ENCODE measurements at regions not wholly inside any gene's neighbourhood (a gene's known extent, or its start where the extent isn't known, plus 50 kb on each side); places are given as distances from the start of the nearest gene placed in this dataset.

DNA sequence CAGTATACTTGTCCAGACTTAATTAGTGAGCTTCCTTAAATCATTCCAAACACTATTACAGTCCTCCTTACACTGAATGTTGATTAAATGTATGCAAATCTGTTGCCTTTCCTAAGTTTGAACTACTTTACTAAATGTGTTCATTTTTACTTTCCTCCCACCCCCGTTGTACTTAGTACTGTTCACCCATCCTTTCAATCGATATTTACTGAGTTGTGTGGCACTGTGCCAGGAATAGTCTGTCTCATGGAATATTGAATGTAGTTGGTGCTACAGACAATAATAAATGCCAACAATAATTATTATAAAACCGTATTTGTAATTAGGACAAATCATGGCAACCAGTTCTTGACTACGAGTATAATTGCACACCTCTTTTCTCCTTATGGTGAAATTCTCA is 335.7 kb downstream of the GPR37 start:
- ChIA-PET CTCF (no interaction called here), POLR2A (no interaction called here)
- H3K36me3 Mint-ChIP-seq, result no peaks in the 10 kb centered on the region
- H3K9me3 Mint-ChIP-seq, result peaks cover 0 to 3% (median 0%) of the 10 kb centered on the region in 3 donors
- Histone ChIP-seq H3K27me3 (replicated peaks in 1 of 2; ENCODE audit: control insufficient read depth in 2 of 2, extremely low read depth in 1 of 2, insufficient read depth in 2 of 2, low read length in 1 of 2) (no peaks in the 10 kb centered on the region), H3K27ac (ENCODE audit: low read length) (no peak overlapping the region), H3K4me1 (ENCODE audit: control insufficient read depth in 1 of 2, extremely low read depth in 1 of 2, insufficient read depth in 2 of 2, low read length in 2 of 2) (no peaks in the 10 kb centered on the region), H3K4me3 (ENCODE audit: control insufficient read depth in 1 of 2, extremely low read depth in 1 of 2, low read length in 1 of 2) (no peak overlapping the region), H3K9me3 (no peaks in the 10 kb centered on the region), H3K36me3 (ENCODE audit: control insufficient read depth in 2 of 2, extremely low read depth in 1 of 2, insufficient read depth in 1 of 2, low read length in 1 of 2) (no peaks in the 10 kb centered on the region)
- ATAC-seq (replicated peaks in 1 of 4) (no peak), DNase-seq (no peak)
- H3K27ac Mint-ChIP-seq, result no peak overlapping the region
- H3K4me3 Mint-ChIP-seq, result no peak overlapping the region
- no peaks in the 10 kb centered on the region for H3K4me1 Mint-ChIP-seq
- no peaks in the 10 kb centered on the region for H3K27me3 Mint-ChIP-seq
- WGBS (ENCODE audit: insufficient coverage), result no CpG with 5 or more reads among the region's 4 CpGs

DNA sequence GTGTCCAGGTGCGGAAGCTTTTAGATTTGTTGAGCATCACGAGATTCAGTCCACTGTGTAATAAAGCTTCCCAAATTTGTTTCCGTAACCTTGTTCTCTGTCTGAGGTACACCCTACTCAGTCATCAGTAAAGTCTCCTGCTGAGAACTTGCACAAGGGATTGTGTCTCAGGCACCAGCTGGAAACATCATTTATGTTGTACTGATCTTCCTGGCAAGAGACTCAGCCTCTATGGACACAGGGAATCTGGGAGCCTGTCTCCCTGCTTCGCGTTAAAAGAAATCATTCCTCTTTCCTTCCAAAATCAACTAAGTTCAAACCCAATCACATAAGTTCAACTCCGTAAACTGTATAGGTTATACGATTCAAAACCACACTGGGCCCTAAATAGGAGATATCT is 336.8 kb downstream of the GPR37 start:
- ChIA-PET POLR2A (no interaction called here), CTCF (no interaction called here)
- Histone ChIP-seq H3K36me3 (ENCODE audit: control insufficient read depth in 2 of 2, extremely low read depth in 1 of 2, insufficient read depth in 1 of 2, low read length in 1 of 2) (no peaks in the 10 kb centered on the region), H3K27me3 (replicated peaks in 1 of 2; ENCODE audit: control insufficient read depth in 2 of 2, extremely low read depth in 1 of 2, insufficient read depth in 2 of 2, low read length in 1 of 2) (no peaks in the 10 kb centered on the region), H3K4me1 (ENCODE audit: control insufficient read depth in 1 of 2, extremely low read depth in 1 of 2, insufficient read depth in 2 of 2, low read length in 2 of 2) (no peaks in the 10 kb centered on the region), H3K9me3 (no peaks in the 10 kb centered on the region), H3K27ac (ENCODE audit: low read length) (no peak overlapping the region), H3K4me3 (ENCODE audit: control insufficient read depth in 1 of 2, extremely low read depth in 1 of 2, low read length in 1 of 2) (no peak overlapping the region)
- H3K27ac Mint-ChIP-seq, result no peak overlapping the region
- 67% methylated on average over 4 of the region's 7 CpGs for WGBS (ENCODE audit: insufficient coverage)
- DNase-seq (no peak), ATAC-seq (replicated peaks in 1 of 4) (no peak)
- no peaks in the 10 kb centered on the region for H3K27me3 Mint-ChIP-seq
- no peak overlapping the region for H3K4me3 Mint-ChIP-seq
- no peaks in the 10 kb centered on the region for H3K36me3 Mint-ChIP-seq
- H3K9me3 Mint-ChIP-seq, result peaks cover 0 to 3% (median 0%) of the 10 kb centered on the region in 3 donors
- no peaks in the 10 kb centered on the region for H3K4me1 Mint-ChIP-seq

DNA sequence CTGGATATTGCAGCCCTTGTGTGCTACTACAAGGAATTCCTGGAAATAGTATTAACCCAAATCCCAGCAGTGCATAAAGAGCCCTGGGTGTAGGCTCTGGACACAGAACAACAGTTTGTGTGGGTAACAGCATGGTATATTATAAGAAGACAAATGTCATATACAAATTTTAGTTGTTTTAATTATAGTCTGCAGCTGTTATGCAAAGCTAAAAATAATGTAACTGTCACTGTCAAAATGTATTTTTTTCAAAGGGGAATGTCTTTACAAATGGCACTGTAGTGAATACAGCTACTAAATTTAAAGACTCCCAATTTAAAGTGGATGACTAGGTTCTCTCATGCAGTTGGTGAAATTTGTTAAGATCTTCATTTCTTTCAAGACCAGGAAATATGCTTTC is 339.0 kb downstream of the GPR37 start:
- Mint-ChIP-seq H3K4me3 (no peak overlapping the region), H3K36me3 (no peaks in the 10 kb centered on the region), H3K27ac (no peak overlapping the region), H3K9me3 (peaks cover 0 to 3% (median 0%) of the 10 kb centered on the region in 3 donors), H3K4me1 (no peaks in the 10 kb centered on the region), H3K27me3 (no peaks in the 10 kb centered on the region)
- H3K27me3 ChIP-seq (replicated peaks in 1 of 2; ENCODE audit: control insufficient read depth in 2 of 2, extremely low read depth in 1 of 2, insufficient read depth in 2 of 2, low read length in 1 of 2), result no peaks in the 10 kb centered on the region
- ChIA-PET POLR2A (no interaction called here), CTCF (no interaction called here)
- no peak overlapping the region for H3K4me3 ChIP-seq (ENCODE audit: control insufficient read depth in 1 of 2, extremely low read depth in 1 of 2, low read length in 1 of 2)
- H3K9me3 ChIP-seq, result no peaks in the 10 kb centered on the region
- DNase-seq, result no peak
- ATAC-seq (replicated peaks in 1 of 4), result no peak
- no peaks in the 10 kb centered on the region for H3K36me3 ChIP-seq (ENCODE audit: control insufficient read depth in 2 of 2, extremely low read depth in 1 of 2, insufficient read depth in 1 of 2, low read length in 1 of 2)
- no peaks in the 10 kb centered on the region for H3K4me1 ChIP-seq (ENCODE audit: control insufficient read depth in 1 of 2, extremely low read depth in 1 of 2, insufficient read depth in 2 of 2, low read length in 2 of 2)
- no peak overlapping the region for H3K27ac ChIP-seq (ENCODE audit: low read length)

DNA sequence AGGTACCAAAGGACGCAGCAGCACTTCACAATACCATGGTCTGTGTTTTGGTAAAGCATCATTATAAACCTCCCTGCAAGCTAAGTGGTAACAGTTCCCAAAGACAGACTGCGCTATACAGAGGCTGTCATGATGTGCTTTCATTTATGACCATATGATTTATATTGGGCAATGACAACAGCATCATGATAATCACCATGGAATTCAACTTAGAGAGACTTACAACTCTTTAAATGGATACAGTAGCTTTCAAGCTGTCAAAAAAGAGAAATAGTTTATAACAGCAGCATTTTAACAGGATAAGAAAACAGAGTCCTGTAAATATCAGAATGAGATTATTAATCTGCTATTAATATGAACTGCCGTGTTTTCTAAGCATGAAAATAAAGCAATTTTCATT is 341.7 kb downstream of the GPR37 start:
- no peaks in the 10 kb centered on the region for H3K36me3 Mint-ChIP-seq
- H3K9me3 Mint-ChIP-seq, result peaks cover under 1 to 3% (median 2%) of the 10 kb centered on the region in 3 donors
- Histone ChIP-seq H3K9me3 (no peaks in the 10 kb centered on the region), H3K36me3 (ENCODE audit: control insufficient read depth in 2 of 2, extremely low read depth in 1 of 2, insufficient read depth in 1 of 2, low read length in 1 of 2) (no peaks in the 10 kb centered on the region), H3K4me1 (ENCODE audit: control insufficient read depth in 1 of 2, extremely low read depth in 1 of 2, insufficient read depth in 2 of 2, low read length in 2 of 2) (no peaks in the 10 kb centered on the region), H3K4me3 (ENCODE audit: control insufficient read depth in 1 of 2, extremely low read depth in 1 of 2, low read length in 1 of 2) (no peak overlapping the region), H3K27me3 (replicated peaks in 1 of 2; ENCODE audit: control insufficient read depth in 2 of 2, extremely low read depth in 1 of 2, insufficient read depth in 2 of 2, low read length in 1 of 2) (no peaks in the 10 kb centered on the region), H3K27ac (ENCODE audit: low read length) (no peak overlapping the region)
- no peak overlapping the region for H3K27ac Mint-ChIP-seq
- CTCF ChIA-PET, result no interaction called here
- ATAC-seq (replicated peaks in 1 of 4) (no peak), DNase-seq (no peak)
- H3K4me1 Mint-ChIP-seq, result no peaks in the 10 kb centered on the region
- no CpG with 5 or more reads among the region's 3 CpGs for WGBS (ENCODE audit: insufficient coverage)
- H3K27me3 Mint-ChIP-seq, result no peaks in the 10 kb centered on the region
- POLR2A ChIA-PET, result no interaction called here
- no peak overlapping the region for H3K4me3 Mint-ChIP-seq

DNA sequence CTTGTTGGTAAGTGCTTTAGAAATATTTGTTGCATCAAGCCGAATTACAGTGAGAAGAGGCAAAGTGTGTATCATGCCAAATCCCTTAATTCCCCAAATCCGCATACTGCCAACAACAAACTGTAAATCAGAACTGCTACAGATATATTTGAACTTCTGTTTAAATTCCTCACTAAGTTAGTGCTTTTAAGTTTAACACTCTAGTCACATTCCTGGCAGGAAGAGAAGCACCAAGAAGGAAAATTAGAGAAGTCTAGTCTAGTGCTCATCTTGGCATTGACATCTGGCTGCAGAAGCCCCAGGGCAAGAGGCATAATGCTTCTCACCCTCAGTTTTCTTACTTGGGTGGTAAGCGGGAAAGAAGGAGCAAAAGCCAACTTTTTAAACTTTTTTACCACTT is 343.5 kb downstream of the GPR37 start:
- ATAC-seq (replicated peaks in 1 of 4), result no peak
- ChIA-PET CTCF (no interaction called here), POLR2A (no interaction called here)
- no peak overlapping the region for H3K27ac ChIP-seq (ENCODE audit: low read length)
- H3K4me1 ChIP-seq (ENCODE audit: control insufficient read depth in 1 of 2, extremely low read depth in 1 of 2, insufficient read depth in 2 of 2, low read length in 2 of 2), result no peaks in the 10 kb centered on the region
- Mint-ChIP-seq H3K36me3 (no peaks in the 10 kb centered on the region), H3K27me3 (no peaks in the 10 kb centered on the region), H3K4me1 (no peaks in the 10 kb centered on the region), H3K4me3 (no peak overlapping the region), H3K9me3 (peaks cover 2 to 3% (median 3%) of the 10 kb centered on the region in 3 donors), H3K27ac (no peak overlapping the region)
- no peak overlapping the region for H3K4me3 ChIP-seq (ENCODE audit: control insufficient read depth in 1 of 2, extremely low read depth in 1 of 2, low read length in 1 of 2)
- H3K36me3 ChIP-seq (ENCODE audit: control insufficient read depth in 2 of 2, extremely low read depth in 1 of 2, insufficient read depth in 1 of 2, low read length in 1 of 2), result no peaks in the 10 kb centered on the region
- no peaks in the 10 kb centered on the region for H3K9me3 ChIP-seq
- H3K27me3 ChIP-seq (replicated peaks in 1 of 2; ENCODE audit: control insufficient read depth in 2 of 2, extremely low read depth in 1 of 2, insufficient read depth in 2 of 2, low read length in 1 of 2), result no peaks in the 10 kb centered on the region
- no CpG with 5 or more reads among the region's 3 CpGs for WGBS (ENCODE audit: insufficient coverage)
- DNase-seq, result no peak

DNA sequence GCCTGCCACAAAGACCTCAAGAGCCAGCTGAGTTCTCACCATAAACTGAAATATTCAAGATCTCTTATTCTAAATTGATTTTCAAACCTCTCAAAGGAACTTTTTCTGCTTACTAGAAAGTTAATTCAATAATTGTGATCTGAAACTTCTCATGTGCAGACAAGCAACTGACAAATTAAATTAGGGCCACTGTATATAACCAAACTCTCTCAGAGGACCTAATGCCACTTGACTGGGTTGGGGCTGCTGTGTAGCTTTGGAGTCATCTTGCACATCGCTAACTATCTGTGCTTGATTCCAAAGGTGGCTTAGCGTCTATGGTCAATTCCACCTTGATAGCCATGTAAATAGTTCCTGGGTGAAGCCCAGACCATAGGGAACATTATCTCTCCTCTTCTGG is 345.2 kb downstream of the GPR37 start:
- DNase-seq, result no peak
- Mint-ChIP-seq H3K9me3 (peaks cover 2 to 3% (median 3%) of the 10 kb centered on the region in 3 donors), H3K36me3 (no peaks in the 10 kb centered on the region), H3K4me1 (no peaks in the 10 kb centered on the region), H3K4me3 (no peak overlapping the region), H3K27ac (no peak overlapping the region), H3K27me3 (no peaks in the 10 kb centered on the region)
- no peaks in the 10 kb centered on the region for H3K36me3 ChIP-seq (ENCODE audit: control insufficient read depth in 2 of 2, extremely low read depth in 1 of 2, insufficient read depth in 1 of 2, low read length in 1 of 2)
- ChIA-PET POLR2A (no interaction called here), CTCF (no interaction called here)
- WGBS (ENCODE audit: insufficient coverage), result 84% methylated on average over 2 of the region's 2 CpGs
- H3K4me1 ChIP-seq (ENCODE audit: control insufficient read depth in 1 of 2, extremely low read depth in 1 of 2, insufficient read depth in 2 of 2, low read length in 2 of 2), result no peaks in the 10 kb centered on the region
- no peak for ATAC-seq (replicated peaks in 1 of 4)
- no peaks in the 10 kb centered on the region for H3K9me3 ChIP-seq
- no peak overlapping the region for H3K27ac ChIP-seq (ENCODE audit: low read length)
- H3K4me3 ChIP-seq (ENCODE audit: control insufficient read depth in 1 of 2, extremely low read depth in 1 of 2, low read length in 1 of 2), result no peak overlapping the region
- no peaks in the 10 kb centered on the region for H3K27me3 ChIP-seq (replicated peaks in 1 of 2; ENCODE audit: control insufficient read depth in 2 of 2, extremely low read depth in 1 of 2, insufficient read depth in 2 of 2, low read length in 1 of 2)

DNA sequence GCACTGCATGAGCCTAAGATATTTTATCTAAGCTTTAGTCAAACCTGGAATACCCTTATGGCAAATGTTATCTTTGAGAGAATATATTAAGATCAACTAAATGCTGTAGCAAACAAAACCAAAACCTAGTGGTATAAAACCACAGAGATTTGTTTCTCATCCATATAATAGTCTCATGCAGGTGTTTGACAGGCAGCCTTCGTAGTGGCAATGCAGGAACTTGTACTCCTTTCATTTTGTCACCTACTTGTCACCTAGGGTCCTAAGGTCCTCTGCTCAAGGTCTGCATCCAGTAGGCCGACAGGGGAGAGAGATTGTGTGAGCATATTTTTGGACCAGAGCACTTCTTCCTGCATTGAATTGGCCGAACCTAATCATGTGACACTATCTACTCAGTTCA is 352.6 kb downstream of the GPR37 start:
- no peaks in the 10 kb centered on the region for H3K9me3 ChIP-seq
- CTCF ChIA-PET, result no interaction called here
- no peak overlapping the region for H3K27ac ChIP-seq (ENCODE audit: low read length)
- POLR2A ChIA-PET, result no interaction called here
- no peaks in the 10 kb centered on the region for H3K36me3 ChIP-seq (ENCODE audit: control insufficient read depth in 2 of 2, extremely low read depth in 1 of 2, insufficient read depth in 1 of 2, low read length in 1 of 2)
- ATAC-seq (replicated peaks in 1 of 4) (no peak), DNase-seq (no peak)
- no peaks in the 10 kb centered on the region for H3K4me1 ChIP-seq (ENCODE audit: control insufficient read depth in 1 of 2, extremely low read depth in 1 of 2, insufficient read depth in 2 of 2, low read length in 2 of 2)
- Mint-ChIP-seq H3K4me1 (no peaks in the 10 kb centered on the region), H3K4me3 (no peak overlapping the region), H3K27ac (no peak overlapping the region), H3K9me3 (peaks cover 0 to 7% (median 4%) of the 10 kb centered on the region in 3 donors), H3K27me3 (no peaks in the 10 kb centered on the region), H3K36me3 (no peaks in the 10 kb centered on the region)
- no peak overlapping the region for H3K4me3 ChIP-seq (ENCODE audit: control insufficient read depth in 1 of 2, extremely low read depth in 1 of 2, low read length in 1 of 2)
- no CpG with 5 or more reads among the region's 3 CpGs for WGBS (ENCODE audit: insufficient coverage)
- no peaks in the 10 kb centered on the region for H3K27me3 ChIP-seq (replicated peaks in 1 of 2; ENCODE audit: control insufficient read depth in 2 of 2, extremely low read depth in 1 of 2, insufficient read depth in 2 of 2, low read length in 1 of 2)
